NCI-H1105 (cell line): ENCODE measurements at regions not wholly inside any gene's neighbourhood (a gene's known extent, or its start where the extent isn't known, plus 50 kb on each side); places are given as distances from the start of the nearest gene placed in this dataset.

ENCODE experiments used
- DNase-seq: peaks from one replicate; lab custom pipeline; 2025; lab: John Stamatoyannopoulos, UW

- no peak for DNase-seq
Measured at GRCh38 chr16:79497606-79498350, 102.8 kb downstream of the MAF start.

- no peak for DNase-seq
Measured at GRCh38 chr16:79493911-79494310, 106.6 kb downstream of the MAF start.

- DNase-seq: no peak
Measured at GRCh38 chr16:79492036-79492435, 108.5 kb downstream of the MAF start.

GRCh38 chr16:79485020-79485419 is 115.5 kb downstream of the MAF start:
- DNase-seq: no peak

GRCh38 chr16:79484237-79484636 is 116.3 kb downstream of the MAF start:
- DNase-seq: no peak

GRCh38 chr16:79483336-79483735 is 117.2 kb downstream of the MAF start:
- DNase-seq: no peak

GRCh38 chr16:79482011-79482410 is 118.5 kb downstream of the MAF start:
- DNase-seq: no peak

GRCh38 chr16:79480929-79481328 is 119.6 kb downstream of the MAF start:
- no peak for DNase-seq

GRCh38 chr16:79480056-79480455 is 120.5 kb downstream of the MAF start:
- no peak for DNase-seq

- DNase-seq: no peak
Measured at GRCh38 chr16:79476580-79476979, 124.0 kb downstream of the MAF start.

GRCh38 chr16:79475841-79476240 is 124.7 kb downstream of the MAF start:
- DNase-seq: no peak

GRCh38 chr16:79473456-79473855 is 127.1 kb downstream of the MAF start:
- peak; percentile 1 for DNase-seq

GRCh38 chr16:79472426-79472825 is 128.1 kb downstream of the MAF start:
- DNase-seq: no peak

GRCh38 chr16:79469999-79470398 is 130.5 kb downstream of the MAF start:
- no peak for DNase-seq

- no peak for DNase-seq
Measured at GRCh38 chr16:79468631-79469030, 131.9 kb downstream of the MAF start.

- no peak for DNase-seq
Measured at GRCh38 chr16:79468121-79468552, 132.4 kb downstream of the MAF start.

GRCh38 chr16:79466111-79466510 is 134.4 kb downstream of the MAF start:
- no peak for DNase-seq

- no peak for DNase-seq
Measured at GRCh38 chr16:79463841-79464240, 136.7 kb downstream of the MAF start.

- DNase-seq: no peak
Measured at GRCh38 chr16:79456036-79456435, 144.5 kb downstream of the MAF start.

- no peak for DNase-seq
Measured at GRCh38 chr16:79452671-79453070, 147.9 kb downstream of the MAF start.

- DNase-seq: no peak
Measured at GRCh38 chr16:79451196-79451816, 149.2 kb downstream of the MAF start.

GRCh38 chr16:79449900-79450299 is 150.6 kb downstream of the MAF start:
- no peak for DNase-seq

GRCh38 chr16:79449067-79449769 is 151.3 kb downstream of the MAF start:
- no peak for DNase-seq
